ENCODE measurements at regions not wholly inside any gene's neighbourhood (a gene's known extent, or its start where the extent isn't known, plus 50 kb on each side); places are given as distances from the start of the nearest gene placed in this dataset.

GRCh38 chr7:118477036-118477435 lies 252.5 kb downstream of the ANKRD7 start:
- TF ChIP-seq CTCF (IDR thresholded peaks at IDR 0.05) = no peak
- no peak for TF ChIP-seq POLR2A (IDR thresholded peaks at IDR 0.05)
- no peak for TF ChIP-seq POLR2AphosphoS5 (IDR thresholded peaks at IDR 0.05; ENCODE audit: insufficient read depth in 1 of 2, low read depth in 1 of 2)

All from vagina (tissue), 2 donors.